ENCODE measurements at regions not wholly inside any gene's neighbourhood (a gene's known extent, or its start where the extent isn't known, plus 50 kb on each side); places are given as distances from the start of the nearest gene placed in this dataset.
"Not testable (repeated sequence)": the region's sequence is repeated elsewhere in the genome, so short reads cannot be mapped to it uniquely, and the experiment has no call there.

GRCh38 chr14:56063131-56063530 lies 55.1 kb upstream of the PELI2 start:
- H3K27me3 Mint-ChIP-seq = peaks cover 17% of the 10 kb centered on the region
- H3K36me3 Mint-ChIP-seq (ENCODE audit: low read depth) = no peaks in the 10 kb centered on the region
- DNase-seq (no peak), ATAC-seq (ENCODE audit: poor library complexity) (no peak)
- H3K4me1 Mint-ChIP-seq (ENCODE audit: low read depth) = no peaks in the 10 kb centered on the region
- H3K27me3 ChIP-seq (ENCODE audit: control insufficient read depth in 1 of 2, insufficient read depth in 2 of 2, low read length in 2 of 2) = no peaks in the 10 kb centered on the region
- no peaks in the 10 kb centered on the region for H3K9me3 Mint-ChIP-seq
- no peaks in the 10 kb centered on the region for H3K4me1 ChIP-seq (ENCODE audit: insufficient read depth, low read length)
- H3K27ac ChIP-seq (ENCODE audit: low read depth in 1 of 2, low read length in 2 of 2) = no peak overlapping the region
- no peak overlapping the region for H3K27ac Mint-ChIP-seq
- no peak overlapping the region for H3K4me3 ChIP-seq (ENCODE audit: low read length)
- ChIA-PET POLR2A (no interaction called here), CTCF (no interaction called here)
- H3K9me3 ChIP-seq (ENCODE audit: control insufficient read depth in 1 of 2, insufficient read depth in 1 of 2, low read length in 2 of 2) = no peaks in the 10 kb centered on the region
- no peaks in the 10 kb centered on the region for H3K36me3 ChIP-seq (ENCODE audit: insufficient read depth, low read length)
- intact Hi-C loops (cut with DNase I, micrococcal nuclease) = loop anchor here in 1 of 2 experiments (10.0 kb wide), 1 partner anchor 212 kb away; no protein-coding TSS in a partner anchor
- no peak overlapping the region for H3K4me3 Mint-ChIP-seq
- no peak for TF ChIP-seq CTCF (IDR thresholded peaks at IDR 0.05)

- ChIA-PET CTCF (interaction anchor here (0.7 kb wide), 1 partner anchor 1254 kb away, joined by 5 read pairs; no protein-coding TSS in a partner anchor), POLR2A (no interaction called here)
- no peaks in the 10 kb centered on the region for H3K9me3 Mint-ChIP-seq
- Histone ChIP-seq H3K27me3 (ENCODE audit: control insufficient read depth in 1 of 2, insufficient read depth in 2 of 2, low read length in 2 of 2) (no peaks in the 10 kb centered on the region), H3K9me3 (ENCODE audit: control insufficient read depth in 1 of 2, insufficient read depth in 1 of 2, low read length in 2 of 2) (no peaks in the 10 kb centered on the region), H3K27ac (ENCODE audit: low read depth in 1 of 2, low read length in 2 of 2) (no peak overlapping the region), H3K36me3 (ENCODE audit: insufficient read depth, low read length) (no peaks in the 10 kb centered on the region), H3K4me3 (ENCODE audit: low read length) (no peak overlapping the region), H3K4me1 (ENCODE audit: insufficient read depth, low read length) (no peaks in the 10 kb centered on the region)
- no peak overlapping the region for H3K27ac Mint-ChIP-seq
- H3K36me3 Mint-ChIP-seq (ENCODE audit: low read depth) = no peaks in the 10 kb centered on the region
- no peaks in the 10 kb centered on the region for H3K4me1 Mint-ChIP-seq (ENCODE audit: low read depth)
- TF ChIP-seq CTCF (IDR thresholded peaks at IDR 0.05) = no peak
- intact Hi-C loops (cut with DNase I, micrococcal nuclease) = loop anchor here in 1 of 2 experiments (10.0 kb wide), 1 partner anchor 210 kb away; no protein-coding TSS in a partner anchor
- peaks cover 17% of the 10 kb centered on the region for H3K27me3 Mint-ChIP-seq
- ATAC-seq (ENCODE audit: poor library complexity) = no peak
- H3K4me3 Mint-ChIP-seq = no peak overlapping the region
- no peak for DNase-seq
These were observed 53.7 kb upstream of the PELI2 start for GRCh38 chr14:56064513-56064912.

- DNase-seq; H3K27ac Mint-ChIP-seq; ATAC-seq (ENCODE audit: poor library complexity); POLR2A ChIA-PET; H3K36me3 Mint-ChIP-seq (ENCODE audit: low read depth); H3K36me3 ChIP-seq (ENCODE audit: insufficient read depth, low read length); H3K27ac ChIP-seq (ENCODE audit: low read depth in 1 of 2, low read length in 2 of 2); H3K4me3 ChIP-seq (ENCODE audit: low read length); H3K4me3 Mint-ChIP-seq; H3K4me1 Mint-ChIP-seq (ENCODE audit: low read depth); H3K4me1 ChIP-seq (ENCODE audit: insufficient read depth, low read length); CTCF ChIA-PET; H3K9me3 ChIP-seq (ENCODE audit: control insufficient read depth in 1 of 2, insufficient read depth in 1 of 2, low read length in 2 of 2); H3K9me3 Mint-ChIP-seq; H3K27me3 ChIP-seq (ENCODE audit: control insufficient read depth in 1 of 2, insufficient read depth in 2 of 2, low read length in 2 of 2): not testable (repeated sequence)
- intact Hi-C loops (cut with DNase I, micrococcal nuclease) = loop anchor here in 1 of 2 experiments (10.0 kb wide), 1 partner anchor 210 kb away; no protein-coding TSS in a partner anchor
- peaks cover 17% of the 10 kb centered on the region for H3K27me3 Mint-ChIP-seq
These were observed 53.0 kb upstream of the PELI2 start for GRCh38 chr14:56065199-56065598.

GRCh38 chr14:56065621-56066290 lies 52.5 kb upstream of the PELI2 start:
- Mint-ChIP-seq H3K4me1 (ENCODE audit: low read depth) (no peaks in the 10 kb centered on the region), H3K36me3 (ENCODE audit: low read depth) (no peaks in the 10 kb centered on the region), H3K27me3 (peaks cover 15% of the 10 kb centered on the region), H3K27ac (no peak overlapping the region), H3K4me3 (no peak overlapping the region), H3K9me3 (no peaks in the 10 kb centered on the region)
- ATAC-seq (ENCODE audit: poor library complexity) (no peak), DNase-seq (no peak)
- no peaks in the 10 kb centered on the region for H3K27me3 ChIP-seq (ENCODE audit: control insufficient read depth in 1 of 2, insufficient read depth in 2 of 2, low read length in 2 of 2)
- intact Hi-C loops (cut with DNase I, micrococcal nuclease) = loop anchor here in 1 of 2 experiments (10.0 kb wide), 1 partner anchor 209 kb away; no protein-coding TSS in a partner anchor
- H3K9me3 ChIP-seq (ENCODE audit: control insufficient read depth in 1 of 2, insufficient read depth in 1 of 2, low read length in 2 of 2) = no peaks in the 10 kb centered on the region
- CTCF ChIA-PET = no interaction called here
- H3K36me3 ChIP-seq (ENCODE audit: insufficient read depth, low read length) = no peaks in the 10 kb centered on the region
- no peak overlapping the region for H3K27ac ChIP-seq (ENCODE audit: low read depth in 1 of 2, low read length in 2 of 2)
- TF ChIP-seq CTCF (IDR thresholded peaks at IDR 0.05) = no peak
- POLR2A ChIA-PET = no interaction called here
- no peak overlapping the region for H3K4me3 ChIP-seq (ENCODE audit: low read length)
- H3K4me1 ChIP-seq (ENCODE audit: insufficient read depth, low read length) = no peaks in the 10 kb centered on the region
